K562 (cell line): ENCODE measurements at regions not wholly inside any gene's neighbourhood (a gene's known extent, or its start where the extent isn't known, plus 50 kb on each side); places are given as distances from the start of the nearest gene placed in this dataset.

Source experiments
- ATF2 ChIP-seq: sonication (generic); formaldehyde crosslinking; IDR thresholded peaks from 2 replicates; pipeline ENCODE4 v1.8.1; 2022; ENCODE audit warnings: missing genetic modification reagents
- SMAD1 ChIP-seq: fragments of 150-350 bp; IDR thresholded peaks from 2 replicates; pipeline ENCODE4 v1.6.1; 2014; ENCODE audit warnings: low read length, low read depth; ENCODE audit not compliant: partially characterized antibody
- SMARCB1 ChIP-seq: IDR thresholded peaks from 2 replicates; pipeline ENCODE4 v1.6.1; 2011; ENCODE audit warnings: improper control_type of control experiment, low read depth; ENCODE audit not compliant: insufficient read length
- ZBTB7A ChIP-seq: IDR thresholded peaks from 2 replicates; pipeline ENCODE4 v1.6.1; 2011; ENCODE audit warnings: low read depth, mild to moderate bottlenecking, low read length, moderate library complexity, borderline replicate concordance; ENCODE audit not compliant: control insufficient read depth
- ZNF184 ChIP-seq: sonication (generic); formaldehyde crosslinking; IDR thresholded peaks from 2 replicates; pipeline ENCODE4 v1.5.0; 2020; ENCODE audit warnings: missing genetic modification reagents
- ZNF408 ChIP-seq: fragments of 250-450 bp; sonication (Bioruptor Pico); IDR thresholded peaks from 2 replicates; pipeline ENCODE4 v1.4.0; 2020; ENCODE audit warnings: low read depth, mild to moderate bottlenecking, moderate library complexity
- TF ChIP-seq, protein P1 (sequence below): fragments of 200-600 bp; sonication (generic); IDR thresholded peaks from one replicate; pipeline ENCODE4 v1.6.1; 2012; ENCODE audit warnings: mild to moderate bottlenecking, low read depth, low read length, inconsistent platforms

DNA sequence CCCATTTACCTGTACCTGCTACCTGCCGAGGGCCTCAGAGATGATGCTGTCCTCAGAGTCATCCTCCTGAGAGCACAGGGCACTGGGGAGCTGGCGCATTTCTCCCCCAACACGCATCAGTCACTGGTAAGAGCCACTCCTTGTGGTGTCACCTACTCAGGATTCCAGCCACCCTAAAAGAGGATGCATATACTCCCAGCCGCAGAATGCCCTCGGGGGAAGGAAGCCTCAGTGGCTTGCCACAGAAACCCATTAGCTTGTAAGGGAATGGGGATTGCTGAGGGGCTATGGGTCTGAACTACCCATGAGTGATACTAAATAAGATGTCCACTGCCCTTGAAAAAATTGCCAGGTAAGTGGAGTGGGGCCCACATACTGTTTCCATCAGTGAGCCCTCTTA is 279.2 kb downstream of the WDR11 start (continued):
- TF ChIP-seq, protein P1, sequence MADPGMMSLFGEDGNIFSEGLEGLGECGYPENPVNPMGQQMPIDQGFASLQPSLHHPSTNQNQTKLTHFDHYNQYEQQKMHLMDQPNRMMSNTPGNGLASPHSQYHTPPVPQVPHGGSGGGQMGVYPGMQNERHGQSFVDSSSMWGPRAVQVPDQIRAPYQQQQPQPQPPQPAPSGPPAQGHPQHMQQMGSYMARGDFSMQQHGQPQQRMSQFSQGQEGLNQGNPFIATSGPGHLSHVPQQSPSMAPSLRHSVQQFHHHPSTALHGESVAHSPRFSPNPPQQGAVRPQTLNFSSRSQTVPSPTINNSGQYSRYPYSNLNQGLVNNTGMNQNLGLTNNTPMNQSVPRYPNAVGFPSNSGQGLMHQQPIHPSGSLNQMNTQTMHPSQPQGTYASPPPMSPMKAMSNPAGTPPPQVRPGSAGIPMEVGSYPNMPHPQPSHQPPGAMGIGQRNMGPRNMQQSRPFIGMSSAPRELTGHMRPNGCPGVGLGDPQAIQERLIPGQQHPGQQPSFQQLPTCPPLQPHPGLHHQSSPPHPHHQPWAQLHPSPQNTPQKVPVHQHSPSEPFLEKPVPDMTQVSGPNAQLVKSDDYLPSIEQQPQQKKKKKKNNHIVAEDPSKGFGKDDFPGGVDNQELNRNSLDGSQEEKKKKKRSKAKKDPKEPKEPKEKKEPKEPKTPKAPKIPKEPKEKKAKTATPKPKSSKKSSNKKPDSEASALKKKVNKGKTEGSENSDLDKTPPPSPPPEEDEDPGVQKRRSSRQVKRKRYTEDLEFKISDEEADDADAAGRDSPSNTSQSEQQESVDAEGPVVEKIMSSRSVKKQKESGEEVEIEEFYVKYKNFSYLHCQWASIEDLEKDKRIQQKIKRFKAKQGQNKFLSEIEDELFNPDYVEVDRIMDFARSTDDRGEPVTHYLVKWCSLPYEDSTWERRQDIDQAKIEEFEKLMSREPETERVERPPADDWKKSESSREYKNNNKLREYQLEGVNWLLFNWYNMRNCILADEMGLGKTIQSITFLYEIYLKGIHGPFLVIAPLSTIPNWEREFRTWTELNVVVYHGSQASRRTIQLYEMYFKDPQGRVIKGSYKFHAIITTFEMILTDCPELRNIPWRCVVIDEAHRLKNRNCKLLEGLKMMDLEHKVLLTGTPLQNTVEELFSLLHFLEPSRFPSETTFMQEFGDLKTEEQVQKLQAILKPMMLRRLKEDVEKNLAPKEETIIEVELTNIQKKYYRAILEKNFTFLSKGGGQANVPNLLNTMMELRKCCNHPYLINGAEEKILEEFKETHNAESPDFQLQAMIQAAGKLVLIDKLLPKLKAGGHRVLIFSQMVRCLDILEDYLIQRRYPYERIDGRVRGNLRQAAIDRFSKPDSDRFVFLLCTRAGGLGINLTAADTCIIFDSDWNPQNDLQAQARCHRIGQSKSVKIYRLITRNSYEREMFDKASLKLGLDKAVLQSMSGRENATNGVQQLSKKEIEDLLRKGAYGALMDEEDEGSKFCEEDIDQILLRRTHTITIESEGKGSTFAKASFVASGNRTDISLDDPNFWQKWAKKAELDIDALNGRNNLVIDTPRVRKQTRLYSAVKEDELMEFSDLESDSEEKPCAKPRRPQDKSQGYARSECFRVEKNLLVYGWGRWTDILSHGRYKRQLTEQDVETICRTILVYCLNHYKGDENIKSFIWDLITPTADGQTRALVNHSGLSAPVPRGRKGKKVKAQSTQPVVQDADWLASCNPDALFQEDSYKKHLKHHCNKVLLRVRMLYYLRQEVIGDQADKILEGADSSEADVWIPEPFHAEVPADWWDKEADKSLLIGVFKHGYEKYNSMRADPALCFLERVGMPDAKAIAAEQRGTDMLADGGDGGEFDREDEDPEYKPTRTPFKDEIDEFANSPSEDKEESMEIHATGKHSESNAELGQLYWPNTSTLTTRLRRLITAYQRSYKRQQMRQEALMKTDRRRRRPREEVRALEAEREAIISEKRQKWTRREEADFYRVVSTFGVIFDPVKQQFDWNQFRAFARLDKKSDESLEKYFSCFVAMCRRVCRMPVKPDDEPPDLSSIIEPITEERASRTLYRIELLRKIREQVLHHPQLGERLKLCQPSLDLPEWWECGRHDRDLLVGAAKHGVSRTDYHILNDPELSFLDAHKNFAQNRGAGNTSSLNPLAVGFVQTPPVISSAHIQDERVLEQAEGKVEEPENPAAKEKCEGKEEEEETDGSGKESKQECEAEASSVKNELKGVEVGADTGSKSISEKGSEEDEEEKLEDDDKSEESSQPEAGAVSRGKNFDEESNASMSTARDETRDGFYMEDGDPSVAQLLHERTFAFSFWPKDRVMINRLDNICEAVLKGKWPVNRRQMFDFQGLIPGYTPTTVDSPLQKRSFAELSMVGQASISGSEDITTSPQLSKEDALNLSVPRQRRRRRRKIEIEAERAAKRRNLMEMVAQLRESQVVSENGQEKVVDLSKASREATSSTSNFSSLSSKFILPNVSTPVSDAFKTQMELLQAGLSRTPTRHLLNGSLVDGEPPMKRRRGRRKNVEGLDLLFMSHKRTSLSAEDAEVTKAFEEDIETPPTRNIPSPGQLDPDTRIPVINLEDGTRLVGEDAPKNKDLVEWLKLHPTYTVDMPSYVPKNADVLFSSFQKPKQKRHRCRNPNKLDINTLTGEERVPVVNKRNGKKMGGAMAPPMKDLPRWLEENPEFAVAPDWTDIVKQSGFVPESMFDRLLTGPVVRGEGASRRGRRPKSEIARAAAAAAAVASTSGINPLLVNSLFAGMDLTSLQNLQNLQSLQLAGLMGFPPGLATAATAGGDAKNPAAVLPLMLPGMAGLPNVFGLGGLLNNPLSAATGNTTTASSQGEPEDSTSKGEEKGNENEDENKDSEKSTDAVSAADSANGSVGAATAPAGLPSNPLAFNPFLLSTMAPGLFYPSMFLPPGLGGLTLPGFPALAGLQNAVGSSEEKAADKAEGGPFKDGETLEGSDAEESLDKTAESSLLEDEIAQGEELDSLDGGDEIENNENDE: no peak
- no peak for TF ChIP-seq ZBTB7A
- TF ChIP-seq SMAD1: no peak
- no peak for TF ChIP-seq ATF2 (CRISPR knock-in tag)
- TF ChIP-seq SMARCB1: no peak
- no peak for TF ChIP-seq ZNF184 (CRISPR knock-in tag)
- no peak for TF ChIP-seq ZNF408 (CRISPR knock-in tag)
